ENCODE measurements at regions not wholly inside any gene's neighbourhood (a gene's known extent, or its start where the extent isn't known, plus 50 kb on each side); places are given as distances from the start of the nearest gene placed in this dataset.

DNA sequence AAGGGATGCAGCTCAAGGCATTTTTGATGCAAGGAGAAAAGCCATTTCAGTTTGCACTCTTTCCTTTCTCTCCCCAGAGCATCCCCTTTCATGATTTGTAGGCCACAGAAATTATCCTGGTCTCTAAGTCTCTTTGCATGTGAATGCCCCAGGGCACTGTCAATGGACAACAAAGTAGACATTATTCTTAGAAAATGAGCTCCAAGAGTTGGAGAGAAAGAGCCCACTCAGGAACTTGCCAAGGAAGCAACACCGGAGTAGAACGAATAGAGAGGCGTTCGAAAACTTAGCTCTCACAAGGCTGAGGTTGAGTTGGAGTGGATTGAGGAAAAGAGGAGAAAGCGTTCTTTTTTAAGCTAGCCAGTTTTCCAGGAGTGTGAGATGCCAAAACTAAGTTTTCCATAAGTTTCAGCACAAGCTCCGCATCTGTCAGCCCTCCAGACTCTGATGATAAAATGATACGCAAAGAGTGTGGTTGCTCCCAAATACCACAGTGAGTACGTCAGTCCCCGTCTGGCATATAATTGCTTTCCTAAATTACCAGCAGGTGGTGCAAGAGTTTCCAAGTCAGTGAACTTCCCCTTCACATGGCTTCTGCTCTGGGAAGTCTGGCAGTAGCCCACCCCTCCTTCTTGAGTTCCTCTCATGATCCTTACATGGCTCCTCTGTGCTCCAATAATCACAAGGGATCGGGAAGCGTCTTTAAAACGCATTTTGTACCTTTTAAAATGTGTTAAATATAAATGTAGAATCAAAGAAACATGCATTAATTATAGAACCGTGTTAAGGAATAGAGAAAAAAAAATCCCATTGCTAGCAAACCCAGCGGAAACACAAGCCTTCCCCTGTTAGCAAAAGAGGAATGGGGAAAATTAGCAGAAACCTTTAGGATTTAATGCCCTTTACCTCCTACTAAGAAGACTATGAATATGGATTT is 1060.6 kb upstream of the FANCL start:
- TF ChIP-seq, protein P1, sequence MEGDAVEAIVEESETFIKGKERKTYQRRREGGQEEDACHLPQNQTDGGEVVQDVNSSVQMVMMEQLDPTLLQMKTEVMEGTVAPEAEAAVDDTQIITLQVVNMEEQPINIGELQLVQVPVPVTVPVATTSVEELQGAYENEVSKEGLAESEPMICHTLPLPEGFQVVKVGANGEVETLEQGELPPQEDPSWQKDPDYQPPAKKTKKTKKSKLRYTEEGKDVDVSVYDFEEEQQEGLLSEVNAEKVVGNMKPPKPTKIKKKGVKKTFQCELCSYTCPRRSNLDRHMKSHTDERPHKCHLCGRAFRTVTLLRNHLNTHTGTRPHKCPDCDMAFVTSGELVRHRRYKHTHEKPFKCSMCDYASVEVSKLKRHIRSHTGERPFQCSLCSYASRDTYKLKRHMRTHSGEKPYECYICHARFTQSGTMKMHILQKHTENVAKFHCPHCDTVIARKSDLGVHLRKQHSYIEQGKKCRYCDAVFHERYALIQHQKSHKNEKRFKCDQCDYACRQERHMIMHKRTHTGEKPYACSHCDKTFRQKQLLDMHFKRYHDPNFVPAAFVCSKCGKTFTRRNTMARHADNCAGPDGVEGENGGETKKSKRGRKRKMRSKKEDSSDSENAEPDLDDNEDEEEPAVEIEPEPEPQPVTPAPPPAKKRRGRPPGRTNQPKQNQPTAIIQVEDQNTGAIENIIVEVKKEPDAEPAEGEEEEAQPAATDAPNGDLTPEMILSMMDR (IDR thresholded peaks at IDR 0.05): peak; percentile 24 to 77 (median 72)
- TF ChIP-seq POLR2A (IDR thresholded peaks at IDR 0.05): no peak
- WGBS, 2 donors: 31 to 33% methylated on average over 14 of the region's 14 CpGs
- ATAC-seq (peak; percentile 96), DNase-seq (peak; percentile 49 to 70 (median 52))
- no peaks in the 10 kb centered on the region for H3K4me1 ChIP-seq
- H3K9me3 ChIP-seq: no peaks in the 10 kb centered on the region
- no peaks in the 10 kb centered on the region for H3K27me3 ChIP-seq
- H3K27ac ChIP-seq: no peak overlapping the region
- intact Hi-C loops (cut with DNase I): no loop called here
- no peaks in the 10 kb centered on the region for H3K36me3 ChIP-seq (replicated peaks in 1 of 2; ENCODE audit: insufficient read depth in 1 of 2, low read depth in 2 of 2)
- no peak overlapping the region for H3K4me3 ChIP-seq

GRCh38 chr2:59297816-59298215 is 1056.7 kb upstream of the FANCL start:
- Histone ChIP-seq H3K9me3 (no peaks in the 10 kb centered on the region), H3K4me1 (peaks cover 19% of the 10 kb centered on the region), H3K27me3 (no peaks in the 10 kb centered on the region), H3K4me3 (no peak overlapping the region), H3K27ac (no peak overlapping the region), H3K36me3 (replicated peaks in 1 of 2; ENCODE audit: insufficient read depth in 1 of 2, low read depth in 2 of 2) (no peaks in the 10 kb centered on the region)
- TF ChIP-seq POLR2A (IDR thresholded peaks at IDR 0.05): no peak
- TF ChIP-seq, protein P1 (IDR thresholded peaks at IDR 0.05): no peak
- ATAC-seq (no peak), DNase-seq (no peak)
- intact Hi-C loops (cut with DNase I): no loop called here
- 71 to 93% methylated on average over 2 of the region's 2 CpGs for WGBS, 2 donors

- no peaks in the 10 kb centered on the region for H3K27me3 ChIP-seq
- ATAC-seq (peak; percentile 79), DNase-seq (peak; percentile 27 to 51 (median 36))
- intact Hi-C loops (cut with DNase I): no loop called here
- WGBS, 2 donors: 8 to 25% methylated on average over 2 of the region's 2 CpGs
- peaks cover 19% of the 10 kb centered on the region for H3K4me1 ChIP-seq
- no peaks in the 10 kb centered on the region for H3K36me3 ChIP-seq (replicated peaks in 1 of 2; ENCODE audit: insufficient read depth in 1 of 2, low read depth in 2 of 2)
- no peak for TF ChIP-seq POLR2A (IDR thresholded peaks at IDR 0.05)
- TF ChIP-seq, protein P1 (IDR thresholded peaks at IDR 0.05): no peak
- H3K9me3 ChIP-seq: no peaks in the 10 kb centered on the region
- no peak overlapping the region for H3K4me3 ChIP-seq
- peak overlapping the region in 2 of 4 donors; percentile 10 to 42 for H3K27ac ChIP-seq
Measured at GRCh38 chr2:59296279-59296678, 1055.2 kb upstream of the FANCL start.

DNA sequence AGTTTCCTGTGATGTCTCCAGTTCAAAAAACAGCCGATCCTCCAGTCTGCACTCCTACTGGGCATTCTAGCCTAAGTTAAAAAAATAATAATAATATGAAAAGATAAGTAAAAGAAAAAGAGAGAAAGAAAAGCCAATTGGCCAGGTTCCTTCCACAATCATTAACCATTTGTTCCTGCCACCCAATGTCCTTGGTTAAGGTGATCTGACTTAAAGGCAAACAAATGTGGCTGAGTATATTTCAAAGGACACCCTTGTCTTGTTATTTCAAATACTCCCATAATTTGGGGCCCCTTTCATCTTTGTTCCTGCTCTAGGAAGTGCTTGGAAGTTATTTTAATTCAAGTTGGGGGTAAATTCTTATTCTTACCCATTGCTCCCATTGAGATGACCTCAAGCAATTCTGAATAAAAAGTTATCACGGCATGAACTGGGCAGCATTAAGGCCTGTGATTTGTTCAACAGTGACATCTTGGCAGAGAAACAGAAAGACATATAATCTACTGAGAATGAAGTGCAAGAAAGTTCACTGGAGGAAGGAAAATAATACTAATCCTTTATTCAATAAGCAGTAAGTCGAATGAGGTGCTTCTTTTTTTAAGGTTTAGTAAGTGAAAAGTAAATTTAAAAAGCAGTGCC is 1054.5 kb upstream of the FANCL start:
- H3K36me3 ChIP-seq (replicated peaks in 1 of 2; ENCODE audit: insufficient read depth in 1 of 2, low read depth in 2 of 2): no peaks in the 10 kb centered on the region
- H3K9me3 ChIP-seq: no peaks in the 10 kb centered on the region
- peaks cover 19% of the 10 kb centered on the region for H3K4me1 ChIP-seq
- peak; percentile 52 for ATAC-seq
- no peaks in the 10 kb centered on the region for H3K27me3 ChIP-seq
- intact Hi-C loops (cut with DNase I): no loop called here
- TF ChIP-seq POLR2A (IDR thresholded peaks at IDR 0.05): no peak
- TF ChIP-seq, protein P1 (IDR thresholded peaks at IDR 0.05): no peak
- peak overlapping the region in 2 of 4 donors; percentile 10 to 42 for H3K27ac ChIP-seq
- no peak for DNase-seq
- 36 to 38% methylated on average over 3 of the region's 3 CpGs for WGBS, 2 donors
- no peak overlapping the region for H3K4me3 ChIP-seq
